Activated T-helper 17 cell treated with anti-CD3 and anti-CD28 coated beads, Interleukin-2, amount 50 U/mL, for 72 hours (primary cell): ENCODE measurements at regions not wholly inside any gene's neighbourhood (a gene's known extent, or its start where the extent isn't known, plus 50 kb on each side); places are given as distances from the start of the nearest gene placed in this dataset.

ENCODE experiments used
- ATAC-seq: fragments of 150-1000 bp; cut with Tn5 transposase; replicated peaks from 2 replicates; pipeline ENCODE4 v1.10.0; 2021; ENCODE audit warnings: mild to moderate bottlenecking, moderate library complexity
- H3K27ac Mint-ChIP-seq: one replicate; pipeline ENCODE4 v1.8.0; 2022; ENCODE audit warnings: mixed read lengths
- H3K27me3 Mint-ChIP-seq: one replicate; pipeline ENCODE4 v1.8.0; 2022; ENCODE audit warnings: mixed read lengths
- H3K36me3 Mint-ChIP-seq: one replicate; pipeline ENCODE4 v1.8.0; 2022; ENCODE audit warnings: low read depth, mild to moderate bottlenecking, mixed read lengths
- H3K4me1 Mint-ChIP-seq: one replicate; pipeline ENCODE4 v1.8.0; 2022; ENCODE audit warnings: mixed read lengths
- H3K4me3 Mint-ChIP-seq: one replicate; pipeline ENCODE4 v1.8.0; 2022; ENCODE audit warnings: mild to moderate bottlenecking, mixed read lengths
- H3K9me3 Mint-ChIP-seq: one replicate; pipeline ENCODE4 v1.8.0; 2022; ENCODE audit warnings: mixed read lengths

- Mint-ChIP-seq H3K4me3 (no peak overlapping the region), H3K9me3 (no peaks in the 10 kb centered on the region), H3K4me1 (no peaks in the 10 kb centered on the region), H3K36me3 (no peaks in the 10 kb centered on the region), H3K27ac (no peak overlapping the region), H3K27me3 (peaks cover 14% of the 10 kb centered on the region)
- ATAC-seq = no peak
These were observed 105.5 kb downstream of the IRS2 start for GRCh38 chr13:109680930-109681329.

GRCh38 chr13:109680288-109680687 is 106.1 kb downstream of the IRS2 start:
- no peaks in the 10 kb centered on the region for H3K9me3 Mint-ChIP-seq
- no peak for ATAC-seq
- no peaks in the 10 kb centered on the region for H3K4me1 Mint-ChIP-seq
- H3K27me3 Mint-ChIP-seq = peaks cover 15% of the 10 kb centered on the region
- H3K27ac Mint-ChIP-seq = no peak overlapping the region
- H3K4me3 Mint-ChIP-seq = no peak overlapping the region
- no peaks in the 10 kb centered on the region for H3K36me3 Mint-ChIP-seq

GRCh38 chr13:109678459-109678858 is 107.9 kb downstream of the IRS2 start:
- Mint-ChIP-seq H3K36me3 (no peaks in the 10 kb centered on the region), H3K9me3 (peaks cover 4% of the 10 kb centered on the region), H3K4me1 (no peaks in the 10 kb centered on the region), H3K4me3 (no peak overlapping the region), H3K27ac (no peak overlapping the region), H3K27me3 (peaks cover 25% of the 10 kb centered on the region)
- ATAC-seq = no peak

- no peaks in the 10 kb centered on the region for H3K36me3 Mint-ChIP-seq
- no peaks in the 10 kb centered on the region for H3K4me1 Mint-ChIP-seq
- H3K27ac Mint-ChIP-seq = no peak overlapping the region
- ATAC-seq = no peak
- H3K4me3 Mint-ChIP-seq = no peak overlapping the region
- H3K27me3 Mint-ChIP-seq = peaks cover 24% of the 10 kb centered on the region
- H3K9me3 Mint-ChIP-seq = peaks cover 4% of the 10 kb centered on the region
These were observed 109.2 kb downstream of the IRS2 start for GRCh38 chr13:109677206-109677605.

- no peak overlapping the region for H3K4me3 Mint-ChIP-seq
- no peak overlapping the region for H3K27ac Mint-ChIP-seq
- no peak for ATAC-seq
- no peaks in the 10 kb centered on the region for H3K36me3 Mint-ChIP-seq
- peaks cover 20% of the 10 kb centered on the region for H3K27me3 Mint-ChIP-seq
- peaks cover 4% of the 10 kb centered on the region for H3K9me3 Mint-ChIP-seq
- H3K4me1 Mint-ChIP-seq = no peaks in the 10 kb centered on the region
These were observed 112.9 kb downstream of the IRS2 start for GRCh38 chr13:109673477-109673876.

GRCh38 chr13:109672545-109672944 is 113.8 kb downstream of the IRS2 start:
- H3K4me3 Mint-ChIP-seq = no peak overlapping the region
- peaks cover 16% of the 10 kb centered on the region for H3K27me3 Mint-ChIP-seq
- H3K4me1 Mint-ChIP-seq = no peaks in the 10 kb centered on the region
- no peaks in the 10 kb centered on the region for H3K36me3 Mint-ChIP-seq
- ATAC-seq = no peak
- H3K27ac Mint-ChIP-seq = no peak overlapping the region
- peaks cover 4% of the 10 kb centered on the region for H3K9me3 Mint-ChIP-seq

GRCh38 chr13:109671919-109672318 is 114.5 kb downstream of the IRS2 start:
- H3K4me1 Mint-ChIP-seq = peaks cover 3% of the 10 kb centered on the region
- H3K4me3 Mint-ChIP-seq = no peak overlapping the region
- peaks cover 4% of the 10 kb centered on the region for H3K9me3 Mint-ChIP-seq
- H3K36me3 Mint-ChIP-seq = no peaks in the 10 kb centered on the region
- peaks cover 19% of the 10 kb centered on the region for H3K27me3 Mint-ChIP-seq
- no peak for ATAC-seq
- H3K27ac Mint-ChIP-seq = no peak overlapping the region

GRCh38 chr13:109670776-109671175 is 115.6 kb downstream of the IRS2 start:
- H3K9me3 Mint-ChIP-seq = peaks cover 4% of the 10 kb centered on the region
- H3K36me3 Mint-ChIP-seq = no peaks in the 10 kb centered on the region
- H3K27me3 Mint-ChIP-seq = peaks cover 19% of the 10 kb centered on the region
- H3K27ac Mint-ChIP-seq = no peak overlapping the region
- no peak for ATAC-seq
- no peak overlapping the region for H3K4me3 Mint-ChIP-seq
- peaks cover 4% of the 10 kb centered on the region for H3K4me1 Mint-ChIP-seq

- no peak for ATAC-seq
- peaks cover 4% of the 10 kb centered on the region for H3K9me3 Mint-ChIP-seq
- H3K27ac Mint-ChIP-seq = no peak overlapping the region
- peaks cover 15% of the 10 kb centered on the region for H3K27me3 Mint-ChIP-seq
- no peaks in the 10 kb centered on the region for H3K36me3 Mint-ChIP-seq
- peaks cover 4% of the 10 kb centered on the region for H3K4me1 Mint-ChIP-seq
- H3K4me3 Mint-ChIP-seq = no peak overlapping the region
These were observed 116.4 kb downstream of the IRS2 start for GRCh38 chr13:109669956-109670355.

GRCh38 chr13:109669234-109669612 is 117.2 kb downstream of the IRS2 start:
- peaks cover 3% of the 10 kb centered on the region for H3K9me3 Mint-ChIP-seq
- no peak for ATAC-seq

GRCh38 chr13:109668433-109669233 is 117.8 kb downstream of the IRS2 start:
- no peaks in the 10 kb centered on the region for H3K9me3 Mint-ChIP-seq
- ATAC-seq = no peak

More at GRCh38 chr13:109669234-109669612, 117.2 kb downstream of the IRS2 start:
- Mint-ChIP-seq H3K4me3 (no peak overlapping the region), H3K36me3 (no peaks in the 10 kb centered on the region), H3K4me1 (peaks cover 4% of the 10 kb centered on the region), H3K27me3 (peaks cover 11% of the 10 kb centered on the region), H3K27ac (no peak overlapping the region)

GRCh38 chr13:109667807-109668291 is 118.5 kb downstream of the IRS2 start:
- no peaks in the 10 kb centered on the region for H3K9me3 Mint-ChIP-seq
- peaks cover 7% of the 10 kb centered on the region for H3K27me3 Mint-ChIP-seq
- ATAC-seq = no peak
- H3K4me1 Mint-ChIP-seq = peaks cover 4% of the 10 kb centered on the region
- no peaks in the 10 kb centered on the region for H3K36me3 Mint-ChIP-seq
- H3K4me3 Mint-ChIP-seq = no peak overlapping the region
- H3K27ac Mint-ChIP-seq = no peak overlapping the region

More at GRCh38 chr13:109668433-109669233, 117.8 kb downstream of the IRS2 start:
- H3K4me1 Mint-ChIP-seq = peaks cover 4% of the 10 kb centered on the region
- no peaks in the 10 kb centered on the region for H3K36me3 Mint-ChIP-seq
- no peak overlapping the region for H3K27ac Mint-ChIP-seq
- no peak overlapping the region for H3K4me3 Mint-ChIP-seq
- H3K27me3 Mint-ChIP-seq = peaks cover 9% of the 10 kb centered on the region

- no peak overlapping the region for H3K4me3 Mint-ChIP-seq
- H3K27me3 Mint-ChIP-seq = peaks cover 3% of the 10 kb centered on the region
- no peak for ATAC-seq
- H3K4me1 Mint-ChIP-seq = peaks cover 4% of the 10 kb centered on the region
- H3K9me3 Mint-ChIP-seq = no peaks in the 10 kb centered on the region
- H3K27ac Mint-ChIP-seq = no peak overlapping the region
- no peaks in the 10 kb centered on the region for H3K36me3 Mint-ChIP-seq
These were observed 119.3 kb downstream of the IRS2 start for GRCh38 chr13:109667056-109667455.

- H3K27ac Mint-ChIP-seq = no peak overlapping the region
- H3K9me3 Mint-ChIP-seq = no peaks in the 10 kb centered on the region
- H3K4me3 Mint-ChIP-seq = no peak overlapping the region
- peaks cover 7% of the 10 kb centered on the region for H3K27me3 Mint-ChIP-seq
- H3K36me3 Mint-ChIP-seq = no peaks in the 10 kb centered on the region
- no peak for ATAC-seq
- H3K4me1 Mint-ChIP-seq = peaks cover 6% of the 10 kb centered on the region
These were observed 119.7 kb downstream of the IRS2 start for GRCh38 chr13:109666656-109667055.

- Mint-ChIP-seq H3K4me3 (no peak overlapping the region), H3K27me3 (peaks cover 10% of the 10 kb centered on the region), H3K9me3 (no peaks in the 10 kb centered on the region), H3K27ac (no peak overlapping the region), H3K4me1 (peaks cover 9% of the 10 kb centered on the region), H3K36me3 (no peaks in the 10 kb centered on the region)
- ATAC-seq = no peak
These were observed 120.6 kb downstream of the IRS2 start for GRCh38 chr13:109665781-109666249.
